GM12864 (cell line): ENCODE measurements at regions not wholly inside any gene's neighbourhood (a gene's known extent, or its start where the extent isn't known, plus 50 kb on each side); places are given as distances from the start of the nearest gene placed in this dataset.
"Not testable (repeated sequence)": the region's sequence is repeated elsewhere in the genome, so short reads cannot be mapped to it uniquely, and the experiment has no call there.

Experiments
- DNase-seq: peaks from one replicate; pipeline ENCODE4 v3.0.0-alpha.2; 2011; ENCODE audit warnings: low read depth
- H3K4me3 ChIP-seq: 2 replicates; pipeline ENCODE4 v1.5.1; 2011; ENCODE audit warnings: mild to moderate bottlenecking, low read depth, low read length, control low read depth
- TF ChIP-seq, protein P1 (sequence below): IDR thresholded peaks from 2 replicates; pipeline ENCODE4 v1.5.1; 2011; ENCODE audit warnings: low read depth, mild to moderate bottlenecking, moderate library complexity, low read length, control low read depth, inconsistent platforms; ENCODE audit errors: missing control alignments

- DNase-seq, result no peak
- no peak overlapping the region for H3K4me3 ChIP-seq
- TF ChIP-seq, protein P1, sequence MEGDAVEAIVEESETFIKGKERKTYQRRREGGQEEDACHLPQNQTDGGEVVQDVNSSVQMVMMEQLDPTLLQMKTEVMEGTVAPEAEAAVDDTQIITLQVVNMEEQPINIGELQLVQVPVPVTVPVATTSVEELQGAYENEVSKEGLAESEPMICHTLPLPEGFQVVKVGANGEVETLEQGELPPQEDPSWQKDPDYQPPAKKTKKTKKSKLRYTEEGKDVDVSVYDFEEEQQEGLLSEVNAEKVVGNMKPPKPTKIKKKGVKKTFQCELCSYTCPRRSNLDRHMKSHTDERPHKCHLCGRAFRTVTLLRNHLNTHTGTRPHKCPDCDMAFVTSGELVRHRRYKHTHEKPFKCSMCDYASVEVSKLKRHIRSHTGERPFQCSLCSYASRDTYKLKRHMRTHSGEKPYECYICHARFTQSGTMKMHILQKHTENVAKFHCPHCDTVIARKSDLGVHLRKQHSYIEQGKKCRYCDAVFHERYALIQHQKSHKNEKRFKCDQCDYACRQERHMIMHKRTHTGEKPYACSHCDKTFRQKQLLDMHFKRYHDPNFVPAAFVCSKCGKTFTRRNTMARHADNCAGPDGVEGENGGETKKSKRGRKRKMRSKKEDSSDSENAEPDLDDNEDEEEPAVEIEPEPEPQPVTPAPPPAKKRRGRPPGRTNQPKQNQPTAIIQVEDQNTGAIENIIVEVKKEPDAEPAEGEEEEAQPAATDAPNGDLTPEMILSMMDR, result no peak
These were observed 146.3 kb downstream of the TXNL1 start for GRCh38 chr18:56492136-56492535.

DNA sequence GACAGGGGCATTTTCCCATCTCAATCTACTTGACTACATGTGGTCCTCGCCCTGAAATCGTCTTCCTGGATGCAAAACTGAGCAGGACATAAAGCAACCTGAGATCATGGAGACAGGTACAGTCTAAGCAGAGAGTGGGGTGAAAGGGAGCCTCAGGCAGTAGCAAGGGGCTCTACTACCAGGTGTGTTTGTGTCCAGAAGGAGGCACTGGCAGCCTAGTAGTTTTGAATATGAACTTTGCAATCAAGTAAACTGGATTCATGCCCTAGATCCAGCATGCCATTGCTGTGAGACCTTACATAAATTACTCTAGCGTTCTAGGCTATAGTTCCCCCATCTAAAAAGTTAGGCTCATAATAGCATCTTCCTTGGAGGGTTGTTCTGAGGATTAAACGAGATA, 147.4 kb downstream of the TXNL1 start:
- TF ChIP-seq, protein P1, result no peak
- no peak for DNase-seq
- no peak overlapping the region for H3K4me3 ChIP-seq

GRCh38 chr18:56489893-56490292, 148.5 kb downstream of the TXNL1 start:
- TF ChIP-seq, protein P1, result no peak
- H3K4me3 ChIP-seq, result no peak overlapping the region
- DNase-seq, result no peak

GRCh38 chr18:56488739-56489138, 149.7 kb downstream of the TXNL1 start:
- no peak overlapping the region for H3K4me3 ChIP-seq
- TF ChIP-seq, protein P1, result no peak
- DNase-seq, result no peak

DNA sequence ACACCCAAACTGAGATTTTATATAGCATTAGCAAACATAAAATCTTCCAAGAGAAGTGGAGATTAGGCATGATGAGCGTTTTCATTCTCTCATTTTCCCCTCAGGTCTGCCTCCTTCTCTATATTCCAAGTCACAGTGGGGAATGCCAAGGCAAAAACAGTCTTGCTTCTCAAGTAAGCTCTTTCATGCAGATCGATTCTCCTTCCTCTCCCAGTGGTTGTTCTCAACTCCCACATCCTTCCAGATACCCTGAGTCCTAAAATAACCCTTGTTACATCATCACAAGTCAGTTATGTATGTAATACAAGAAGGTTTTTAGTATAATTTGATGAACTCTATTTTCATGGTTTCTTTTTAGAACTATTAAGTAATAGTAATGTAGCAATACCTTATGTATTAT, 150.6 kb downstream of the TXNL1 start:
- H3K4me3 ChIP-seq, result no peak overlapping the region
- DNase-seq, result no peak
- TF ChIP-seq, protein P1, result no peak

GRCh38 chr18:56483386-56483785, 155.0 kb downstream of the TXNL1 start:
- TF ChIP-seq, protein P1, result no peak
- H3K4me3 ChIP-seq, result no peak overlapping the region
- no peak for DNase-seq

DNA sequence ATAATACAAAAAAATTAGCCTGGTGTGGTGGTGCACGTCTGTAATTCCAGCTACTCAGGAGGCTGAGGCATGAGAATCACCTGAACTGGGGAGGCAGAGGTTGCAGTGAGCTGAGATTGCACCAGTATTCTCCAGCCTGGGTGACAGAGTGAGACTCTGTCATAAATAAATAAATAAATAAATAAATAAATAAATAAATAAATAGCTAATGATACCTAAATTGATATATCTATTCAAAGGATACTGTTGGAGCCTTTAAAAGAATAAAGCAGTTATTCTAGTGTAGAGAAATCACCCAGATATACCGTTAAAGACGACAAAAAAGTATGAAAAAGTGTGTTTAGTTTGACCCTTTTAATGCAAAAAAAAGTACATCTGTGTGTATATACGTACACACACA, 155.6 kb downstream of the TXNL1 start:
- H3K4me3 ChIP-seq, DNase-seq: not testable (repeated sequence)

DNA sequence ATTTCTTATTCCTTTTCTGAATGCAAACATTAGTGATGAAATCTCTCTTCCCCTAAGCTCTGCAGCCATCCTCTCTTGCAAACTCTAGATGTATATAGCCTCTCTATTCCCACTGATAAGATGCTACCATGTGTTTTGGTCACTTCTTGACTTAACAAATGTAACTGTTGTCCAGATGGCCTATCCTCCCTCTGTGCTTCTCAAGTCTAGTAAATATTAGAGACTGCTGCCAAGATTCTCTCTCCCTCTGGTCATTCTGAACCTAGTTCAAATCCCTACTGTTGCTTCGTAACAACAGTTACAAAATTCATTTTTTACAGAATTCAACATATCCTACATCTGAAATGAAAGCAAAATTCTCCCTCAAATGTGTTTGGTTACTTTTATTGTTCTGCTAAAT, 156.6 kb downstream of the TXNL1 start:
- TF ChIP-seq, protein P1, result no peak
- no peak overlapping the region for H3K4me3 ChIP-seq

More for the DNA sequence above, 156.6 kb downstream of the TXNL1 start:
- DNase-seq, result no peak
